ENCODE measurements at regions not wholly inside any gene's neighbourhood (a gene's known extent, or its start where the extent isn't known, plus 50 kb on each side); places are given as distances from the start of the nearest gene placed in this dataset.

- Mint-ChIP-seq H3K9me3 (no peaks in the 10 kb centered on the region), H3K36me3 (no peaks in the 10 kb centered on the region), H3K27ac (no peak overlapping the region), H3K4me3 (no peak overlapping the region), H3K27me3 (ENCODE audit: low read depth) (no peaks in the 10 kb centered on the region), H3K4me1 (peaks cover 7% of the 10 kb centered on the region)
- DNase-seq (ENCODE audit: low spot score) (no peak), ATAC-seq (no peak)
- CTCF ChIA-PET: no interaction called here
- POLR2A ChIA-PET: interaction anchor here (0.7 kb wide), 1 partner anchor 42 kb away, joined by 3 read pairs; no protein-coding TSS in a partner anchor
- no peak for TF ChIP-seq EMX1 (CRISPR knock-in tag; IDR thresholded peaks at IDR 0.05)
- no peak for TF ChIP-seq RORB (CRISPR knock-in tag; IDR thresholded peaks at IDR 0.05)
- no peak for TF ChIP-seq ZNF425 (CRISPR knock-in tag; conservative IDR thresholded peaks at IDR 0.05)
- no peak for TF ChIP-seq NFATC4 (CRISPR knock-in tag; IDR thresholded peaks at IDR 0.05)
- TF ChIP-seq PREB (CRISPR knock-in tag; IDR thresholded peaks at IDR 0.05; ENCODE audit: borderline replicate concordance): no peak
- no peak for TF ChIP-seq ZNF423 (CRISPR knock-in tag; IDR thresholded peaks at IDR 0.05)
- no peak for TF ChIP-seq ZNF138 (CRISPR knock-in tag; conservative IDR thresholded peaks at IDR 0.05)
- no peak for TF ChIP-seq TCF7 (CRISPR knock-in tag; IDR thresholded peaks at IDR 0.05; ENCODE audit: low read depth)
- no peak for TF ChIP-seq ZNF671 (CRISPR knock-in tag; IDR thresholded peaks at IDR 0.05)
- TF ChIP-seq ELF4 (CRISPR knock-in tag; IDR thresholded peaks at IDR 0.05; ENCODE audit: low read depth): no peak
- TF ChIP-seq ZSCAN18 (CRISPR knock-in tag; IDR thresholded peaks at IDR 0.05): no peak
- TF ChIP-seq RELA (CRISPR knock-in tag; IDR thresholded peaks at IDR 0.05; ENCODE audit: borderline replicate concordance): no peak
- TF ChIP-seq ZNF396 (CRISPR knock-in tag; IDR thresholded peaks at IDR 0.05; ENCODE audit: borderline replicate concordance): no peak
- no peak for TF ChIP-seq ATF1 (CRISPR knock-in tag; IDR thresholded peaks at IDR 0.05)
- TF ChIP-seq TEAD1 (CRISPR knock-in tag; IDR thresholded peaks at IDR 0.05): no peak
Measured at GRCh38 chr17:70307430-70308225, 138.3 kb downstream of the KCNJ2 start.

- H3K27me3 Mint-ChIP-seq (ENCODE audit: low read depth): no peaks in the 10 kb centered on the region
- no peak overlapping the region for H3K27ac Mint-ChIP-seq
- no peak overlapping the region for H3K4me3 Mint-ChIP-seq
- no peak for DNase-seq (ENCODE audit: low spot score)
- H3K4me1 Mint-ChIP-seq: peaks cover 15% of the 10 kb centered on the region
- ATAC-seq: no peak
- ChIA-PET CTCF (no interaction called here), POLR2A (no interaction called here)
- H3K36me3 Mint-ChIP-seq: no peaks in the 10 kb centered on the region
- H3K9me3 Mint-ChIP-seq: no peaks in the 10 kb centered on the region
- TF ChIP-seq USF2 (CRISPR knock-in tag; IDR thresholded peaks at IDR 0.05) (no peak), ZNF396 (CRISPR knock-in tag; IDR thresholded peaks at IDR 0.05; ENCODE audit: borderline replicate concordance) (no peak), ZBTB43 (CRISPR knock-in tag; IDR thresholded peaks at IDR 0.05) (no peak), NFATC4 (CRISPR knock-in tag; IDR thresholded peaks at IDR 0.05) (no peak), TEAD4 (CRISPR knock-in tag; IDR thresholded peaks at IDR 0.05) (no peak), NR1H2 (CRISPR knock-in tag; IDR thresholded peaks at IDR 0.05) (no peak), MAX (CRISPR knock-in tag; IDR thresholded peaks at IDR 0.05) (no peak), CDX4 (CRISPR knock-in tag; IDR thresholded peaks at IDR 0.05; ENCODE audit: borderline replicate concordance) (no peak)
Measured at GRCh38 chr17:70308618-70309017, 139.3 kb downstream of the KCNJ2 start.
